Neural cell (in vitro differentiated cells): ENCODE measurements at regions not wholly inside any gene's neighbourhood (a gene's known extent, or its start where the extent isn't known, plus 50 kb on each side); places are given as distances from the start of the nearest gene placed in this dataset.

Experiments used
- EP300 ChIP-seq: fragments of 450-650 bp; conservative IDR thresholded peaks from 2 replicates; pipeline ENCODE4 v1.6.1; 2014; ENCODE audit warnings: antibody characterized with exemption, mild to moderate bottlenecking, moderate library complexity; ENCODE audit not compliant: poor library complexity, severe bottlenecking
- EZH2 ChIP-seq: fragments of 200-600, 300-800 bp; shearing (Covaris generic), sonication (generic); IDR thresholded peaks from 2 replicates; pipeline ENCODE4 v1.6.1; 2014; ENCODE audit warnings: antibody characterized with exemption, low read length, borderline replicate concordance, mild to moderate bottlenecking; ENCODE audit not compliant: insufficient read depth, poor library complexity, severe bottlenecking
- POLR2AphosphoS5 ChIP-seq: IDR thresholded peaks from 2 replicates; pipeline ENCODE4 v1.6.1; 2012
- SMC3 ChIP-seq: fragments of 450-650 bp; conservative IDR thresholded peaks from 2 replicates; pipeline ENCODE4 v1.6.1; 2014; ENCODE audit warnings: antibody characterized with exemption, mild to moderate bottlenecking, moderate library complexity; ENCODE audit not compliant: poor library complexity
- TAF1 ChIP-seq: IDR thresholded peaks from 2 replicates; pipeline ENCODE4 v1.6.1; 2012; ENCODE audit warnings: low read depth
- TF ChIP-seq, protein P1 (sequence below): fragments of 450-650 bp; IDR thresholded peaks from 2 replicates; pipeline ENCODE4 v1.5.1; 2014; ENCODE audit warnings: antibody characterized with exemption, mild to moderate bottlenecking, moderate library complexity; ENCODE audit not compliant: poor library complexity, severe bottlenecking
- TF ChIP-seq, protein P2 (sequence below): IDR thresholded peaks from 2 replicates; pipeline ENCODE4 v1.6.1; 2012; ENCODE audit warnings: borderline replicate concordance

DNA sequence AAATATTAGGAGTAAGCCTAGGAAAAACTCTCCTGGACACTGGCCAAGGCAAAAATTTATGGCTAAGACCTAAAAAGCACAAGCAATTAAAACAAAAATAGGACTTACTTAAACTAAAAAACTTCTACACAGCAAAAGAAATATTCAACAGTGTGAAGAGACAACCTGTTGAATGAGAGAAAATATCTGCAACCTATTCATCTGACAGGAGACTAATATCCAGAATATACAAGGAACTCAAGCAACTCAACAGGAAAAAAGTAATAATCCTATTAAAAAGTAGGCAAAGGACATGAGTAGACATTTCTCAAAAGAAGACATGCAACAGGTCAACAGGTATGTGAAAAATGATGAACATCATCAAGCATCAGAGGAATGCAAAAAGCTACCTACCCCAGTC is 431.1 kb downstream of the ZEB2 start:
- TF ChIP-seq EP300 (no peak), EZH2 (no peak), TAF1 (no peak), POLR2AphosphoS5 (no peak), SMC3 (no peak)
- TF ChIP-seq, protein P1, sequence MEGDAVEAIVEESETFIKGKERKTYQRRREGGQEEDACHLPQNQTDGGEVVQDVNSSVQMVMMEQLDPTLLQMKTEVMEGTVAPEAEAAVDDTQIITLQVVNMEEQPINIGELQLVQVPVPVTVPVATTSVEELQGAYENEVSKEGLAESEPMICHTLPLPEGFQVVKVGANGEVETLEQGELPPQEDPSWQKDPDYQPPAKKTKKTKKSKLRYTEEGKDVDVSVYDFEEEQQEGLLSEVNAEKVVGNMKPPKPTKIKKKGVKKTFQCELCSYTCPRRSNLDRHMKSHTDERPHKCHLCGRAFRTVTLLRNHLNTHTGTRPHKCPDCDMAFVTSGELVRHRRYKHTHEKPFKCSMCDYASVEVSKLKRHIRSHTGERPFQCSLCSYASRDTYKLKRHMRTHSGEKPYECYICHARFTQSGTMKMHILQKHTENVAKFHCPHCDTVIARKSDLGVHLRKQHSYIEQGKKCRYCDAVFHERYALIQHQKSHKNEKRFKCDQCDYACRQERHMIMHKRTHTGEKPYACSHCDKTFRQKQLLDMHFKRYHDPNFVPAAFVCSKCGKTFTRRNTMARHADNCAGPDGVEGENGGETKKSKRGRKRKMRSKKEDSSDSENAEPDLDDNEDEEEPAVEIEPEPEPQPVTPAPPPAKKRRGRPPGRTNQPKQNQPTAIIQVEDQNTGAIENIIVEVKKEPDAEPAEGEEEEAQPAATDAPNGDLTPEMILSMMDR, result no peak
- TF ChIP-seq, protein P2, sequence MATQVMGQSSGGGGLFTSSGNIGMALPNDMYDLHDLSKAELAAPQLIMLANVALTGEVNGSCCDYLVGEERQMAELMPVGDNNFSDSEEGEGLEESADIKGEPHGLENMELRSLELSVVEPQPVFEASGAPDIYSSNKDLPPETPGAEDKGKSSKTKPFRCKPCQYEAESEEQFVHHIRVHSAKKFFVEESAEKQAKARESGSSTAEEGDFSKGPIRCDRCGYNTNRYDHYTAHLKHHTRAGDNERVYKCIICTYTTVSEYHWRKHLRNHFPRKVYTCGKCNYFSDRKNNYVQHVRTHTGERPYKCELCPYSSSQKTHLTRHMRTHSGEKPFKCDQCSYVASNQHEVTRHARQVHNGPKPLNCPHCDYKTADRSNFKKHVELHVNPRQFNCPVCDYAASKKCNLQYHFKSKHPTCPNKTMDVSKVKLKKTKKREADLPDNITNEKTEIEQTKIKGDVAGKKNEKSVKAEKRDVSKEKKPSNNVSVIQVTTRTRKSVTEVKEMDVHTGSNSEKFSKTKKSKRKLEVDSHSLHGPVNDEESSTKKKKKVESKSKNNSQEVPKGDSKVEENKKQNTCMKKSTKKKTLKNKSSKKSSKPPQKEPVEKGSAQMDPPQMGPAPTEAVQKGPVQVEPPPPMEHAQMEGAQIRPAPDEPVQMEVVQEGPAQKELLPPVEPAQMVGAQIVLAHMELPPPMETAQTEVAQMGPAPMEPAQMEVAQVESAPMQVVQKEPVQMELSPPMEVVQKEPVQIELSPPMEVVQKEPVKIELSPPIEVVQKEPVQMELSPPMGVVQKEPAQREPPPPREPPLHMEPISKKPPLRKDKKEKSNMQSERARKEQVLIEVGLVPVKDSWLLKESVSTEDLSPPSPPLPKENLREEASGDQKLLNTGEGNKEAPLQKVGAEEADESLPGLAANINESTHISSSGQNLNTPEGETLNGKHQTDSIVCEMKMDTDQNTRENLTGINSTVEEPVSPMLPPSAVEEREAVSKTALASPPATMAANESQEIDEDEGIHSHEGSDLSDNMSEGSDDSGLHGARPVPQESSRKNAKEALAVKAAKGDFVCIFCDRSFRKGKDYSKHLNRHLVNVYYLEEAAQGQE, result no peak
